ENCODE measurements at regions not wholly inside any gene's neighbourhood (a gene's known extent, or its start where the extent isn't known, plus 50 kb on each side); places are given as distances from the start of the nearest gene placed in this dataset.
A peak's percentile ranks its signal among the peaks of the same experiment; 100 is the strongest.

- H3K27ac ChIP-seq (ENCODE audit: insufficient read depth, low read depth, low read length): no peak overlapping the region
- no peaks in the 10 kb centered on the region for H3K9me3 ChIP-seq (replicated peaks; ENCODE audit: control insufficient read depth, insufficient read depth, low read length)
- TF ChIP-seq GATA2 (IDR thresholded peaks at IDR 0.05; ENCODE audit: insufficient read depth, insufficient read length, low read depth, low read length) (no peak), CTCF (IDR thresholded peaks at IDR 0.05; ENCODE audit: extremely low read depth in 1 of 2, insufficient read depth in 1 of 2, low read depth in 1 of 2, low read length in 2 of 2) (no peak), MYC (IDR thresholded peaks at IDR 0.05; ENCODE audit: low read depth, low read length) (no peak), FOS (IDR thresholded peaks at IDR 0.05; ENCODE audit: borderline replicate concordance, insufficient read depth, low read length) (peak; percentile 78), POLR2A (IDR thresholded peaks at IDR 0.05; ENCODE audit: low read depth, low read length) (no peak), JUN (IDR thresholded peaks at IDR 0.05; ENCODE audit: borderline replicate concordance, insufficient read depth, insufficient read length, low read depth) (peak; percentile 86), EZH2 (IDR thresholded peaks at IDR 0.05; ENCODE audit: borderline replicate concordance, low read depth, low read length, severe bottlenecking) (no peak), POLR2AphosphoS5 (IDR thresholded peaks at IDR 0.05; ENCODE audit: insufficient read depth, low read depth, low read length) (peak; percentile 58), MAX (IDR thresholded peaks at IDR 0.05; ENCODE audit: insufficient read depth, insufficient read length) (no peak)
- no peaks in the 10 kb centered on the region for H3K36me3 ChIP-seq (ENCODE audit: control insufficient read depth in 2 of 2, extremely low read depth in 1 of 2, insufficient read depth in 2 of 2, low read length in 2 of 2)
- dilution Hi-C loops (cut with MboI; ENCODE audit: extremely low pct_ligation_motif_present, low sequenced_read_pairs): no loop called here
- no TSS peak for BruUV-seq (replicated peaks)
- H3K4me2 ChIP-seq (ENCODE audit: insufficient read depth, low read length): peak overlapping the region; percentile 17
- H3K79me2 ChIP-seq (ENCODE audit: control insufficient read depth, insufficient read depth, low read length): no peaks in the 10 kb centered on the region
- H3K27me3 ChIP-seq (ENCODE audit: control insufficient read depth in 2 of 2, insufficient read depth in 2 of 2, low read length in 2 of 2): no peaks in the 10 kb centered on the region
- FAIRE-seq: peak; percentile 33
- H2AFZ ChIP-seq (ENCODE audit: low read depth, low read length): no peak overlapping the region
- H3K9me1 ChIP-seq (replicated peaks; ENCODE audit: control insufficient read depth, extremely low read depth, insufficient read depth, low read length): no peaks in the 10 kb centered on the region
- peak; percentile 86 for DNase-seq (ENCODE audit: low read depth, low spot score)
- H3K4me1 ChIP-seq (ENCODE audit: control insufficient read depth, extremely low read depth, insufficient read depth, low read length): peaks cover 30% of the 10 kb centered on the region
- no peak overlapping the region for H3K9ac ChIP-seq (replicated peaks; ENCODE audit: extremely low read depth, insufficient read depth, low read length)
- CTCF ChIA-PET: interaction anchor here (1.4 kb wide), 1 partner anchor 124 kb away, joined by 4 read pairs; no protein-coding TSS in a partner anchor
- intact Hi-C loops (cut with micrococcal nuclease): loop anchor here (5.0 kb wide), 2 partner anchors 307 to 1102 kb away; no protein-coding TSS in a partner anchor
- no peak overlapping the region for H3K4me3 ChIP-seq (replicated peaks in 1 of 3; ENCODE audit: insufficient read depth in 1 of 3, low read depth in 1 of 3, low read length in 3 of 3)
- POLR2A ChIA-PET: no interaction called here
- H4K20me1 ChIP-seq (replicated peaks; ENCODE audit: control insufficient read depth, extremely low read depth, insufficient read depth, low read length): no peaks in the 10 kb centered on the region
Measured at GRCh38 chr7:82598958-82599357, 155.4 kb upstream of the CACNA2D1 start.
